Endothelial cell (in vitro differentiated cells): ENCODE measurements at regions not wholly inside any gene's neighbourhood (a gene's known extent, or its start where the extent isn't known, plus 50 kb on each side); places are given as distances from the start of the nearest gene placed in this dataset.

Experiments used
- DNase-seq: peaks from one replicate; pipeline ENCODE4 v3.0.0; 2021; ENCODE audit warnings: low spot score
- H3K27ac Mint-ChIP-seq: one replicate; pipeline ENCODE4 v1.8.0; 2021; ENCODE audit warnings: mixed read lengths, inconsistent platforms; ENCODE audit not compliant: unreplicated experiment
- H3K27me3 Mint-ChIP-seq: one replicate; pipeline ENCODE4 v1.8.0; 2021; ENCODE audit warnings: mild to moderate bottlenecking, moderate library complexity, mixed read lengths, inconsistent platforms; ENCODE audit not compliant: unreplicated experiment
- H3K36me3 Mint-ChIP-seq: one replicate; pipeline ENCODE4 v1.8.0; 2021; ENCODE audit warnings: mild to moderate bottlenecking, low read depth, mixed read lengths, inconsistent platforms; ENCODE audit not compliant: unreplicated experiment
- H3K4me1 Mint-ChIP-seq: one replicate; pipeline ENCODE4 v1.8.0; 2021; ENCODE audit warnings: mild to moderate bottlenecking, mixed read lengths, inconsistent platforms; ENCODE audit not compliant: unreplicated experiment
- H3K4me3 Mint-ChIP-seq: one replicate; pipeline ENCODE4 v1.8.0; 2021; ENCODE audit warnings: mild to moderate bottlenecking, mixed read lengths, inconsistent platforms; ENCODE audit not compliant: unreplicated experiment
- H3K9me3 Mint-ChIP-seq: one replicate; pipeline ENCODE4 v1.8.0; 2021; ENCODE audit warnings: mixed read lengths, inconsistent platforms; ENCODE audit not compliant: unreplicated experiment
- TF ChIP-seq, protein P1 (sequence below): fragments of 200-600 bp; sonication (generic); IDR thresholded peaks from one replicate; pipeline ENCODE4 v1.5.0; 2021; ENCODE audit warnings: antibody characterized with exemption; ENCODE audit not compliant: unreplicated experiment

DNA sequence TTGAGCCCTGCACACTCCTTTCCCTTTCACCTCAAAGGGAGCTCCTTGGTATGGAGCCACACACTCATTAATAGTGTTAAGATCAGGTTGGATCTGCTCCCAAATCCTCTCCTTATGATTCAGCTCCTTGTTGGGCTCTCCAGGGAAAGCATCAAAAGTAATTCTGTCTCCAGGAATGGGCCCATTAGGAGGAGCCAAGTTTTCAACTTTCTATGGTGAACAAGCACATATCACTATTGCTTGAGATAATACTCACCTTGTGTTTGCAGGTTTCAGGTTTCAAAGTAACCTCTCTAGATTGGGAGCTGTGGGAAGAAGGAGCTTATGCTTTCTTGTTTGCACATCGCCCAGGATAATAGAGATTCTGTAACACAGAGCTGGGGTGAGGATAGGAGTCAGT, 164.8 kb downstream of the TNFSF18 start:
- Mint-ChIP-seq H3K27me3 (peaks cover 3% of the 10 kb centered on the region), H3K36me3 (no peaks in the 10 kb centered on the region), H3K4me3 (no peak overlapping the region), H3K4me1 (peaks cover 9% of the 10 kb centered on the region), H3K9me3 (no peaks in the 10 kb centered on the region), H3K27ac (no peak overlapping the region)
- TF ChIP-seq, protein P1, sequence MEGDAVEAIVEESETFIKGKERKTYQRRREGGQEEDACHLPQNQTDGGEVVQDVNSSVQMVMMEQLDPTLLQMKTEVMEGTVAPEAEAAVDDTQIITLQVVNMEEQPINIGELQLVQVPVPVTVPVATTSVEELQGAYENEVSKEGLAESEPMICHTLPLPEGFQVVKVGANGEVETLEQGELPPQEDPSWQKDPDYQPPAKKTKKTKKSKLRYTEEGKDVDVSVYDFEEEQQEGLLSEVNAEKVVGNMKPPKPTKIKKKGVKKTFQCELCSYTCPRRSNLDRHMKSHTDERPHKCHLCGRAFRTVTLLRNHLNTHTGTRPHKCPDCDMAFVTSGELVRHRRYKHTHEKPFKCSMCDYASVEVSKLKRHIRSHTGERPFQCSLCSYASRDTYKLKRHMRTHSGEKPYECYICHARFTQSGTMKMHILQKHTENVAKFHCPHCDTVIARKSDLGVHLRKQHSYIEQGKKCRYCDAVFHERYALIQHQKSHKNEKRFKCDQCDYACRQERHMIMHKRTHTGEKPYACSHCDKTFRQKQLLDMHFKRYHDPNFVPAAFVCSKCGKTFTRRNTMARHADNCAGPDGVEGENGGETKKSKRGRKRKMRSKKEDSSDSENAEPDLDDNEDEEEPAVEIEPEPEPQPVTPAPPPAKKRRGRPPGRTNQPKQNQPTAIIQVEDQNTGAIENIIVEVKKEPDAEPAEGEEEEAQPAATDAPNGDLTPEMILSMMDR: no peak
- no peak for DNase-seq

DNA sequence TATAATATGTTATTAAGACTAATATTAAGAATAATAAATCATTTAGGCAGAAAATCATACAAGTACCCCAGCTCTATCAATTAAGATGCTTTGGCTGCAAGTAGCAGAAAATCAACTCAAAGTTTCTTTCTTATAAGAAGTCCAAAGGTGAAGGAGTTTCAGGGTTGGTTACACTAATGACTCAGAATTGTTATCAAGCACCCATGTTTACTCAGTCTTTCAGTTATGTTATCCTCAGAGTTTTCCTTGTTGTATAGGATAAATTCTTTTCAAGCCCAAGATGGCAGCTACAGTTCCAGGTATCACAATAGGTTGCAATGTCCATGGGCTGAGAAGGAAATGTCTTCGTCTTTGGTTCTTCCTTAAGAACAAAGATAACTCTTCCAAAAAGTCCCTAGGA, 163.6 kb downstream of the TNFSF18 start:
- Mint-ChIP-seq H3K36me3 (no peaks in the 10 kb centered on the region), H3K4me3 (no peak overlapping the region), H3K9me3 (no peaks in the 10 kb centered on the region), H3K27me3 (no peaks in the 10 kb centered on the region), H3K4me1 (peaks cover 6% of the 10 kb centered on the region), H3K27ac (no peak overlapping the region)
- TF ChIP-seq, protein P1: no peak
- no peak for DNase-seq

DNA sequence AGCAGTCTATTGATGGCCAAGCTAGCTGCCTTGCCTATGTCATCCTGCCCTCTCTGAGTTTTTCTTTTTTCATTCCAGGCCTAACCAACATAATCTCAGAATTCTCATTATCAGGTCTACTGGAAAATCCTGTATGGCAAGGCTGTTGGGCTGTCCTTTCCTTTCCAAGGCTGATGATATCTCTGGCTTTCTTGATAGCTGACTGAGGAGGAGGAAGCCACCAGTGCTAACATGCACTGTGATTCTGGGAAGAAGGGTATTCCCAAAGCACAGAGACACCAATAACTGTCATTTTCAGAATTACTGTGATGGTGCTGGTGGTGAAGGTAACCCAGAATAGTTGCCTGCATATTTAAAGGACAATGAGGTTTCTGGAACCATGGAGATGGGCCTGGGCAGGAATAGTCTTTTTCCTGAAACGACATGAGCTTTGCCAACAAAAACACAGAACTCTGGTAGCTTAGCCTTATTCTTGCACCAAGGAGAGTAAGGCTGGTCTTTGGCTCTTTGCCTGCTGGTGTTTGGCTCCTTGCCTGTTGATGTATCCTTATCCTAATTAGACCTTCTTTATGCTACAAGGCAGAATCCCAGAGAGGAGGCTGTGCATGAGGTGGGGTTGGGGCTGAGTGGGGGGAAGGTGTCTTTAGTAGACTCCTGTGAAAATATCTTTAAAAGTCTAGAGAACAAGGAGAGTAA, 157.4 kb downstream of the TNFSF18 start:
- no peak overlapping the region for H3K27ac Mint-ChIP-seq
- no peak for DNase-seq
- H3K36me3 Mint-ChIP-seq: no peaks in the 10 kb centered on the region
- H3K4me1 Mint-ChIP-seq: peaks cover 6% of the 10 kb centered on the region
- H3K9me3 Mint-ChIP-seq: no peaks in the 10 kb centered on the region
- peaks cover 1% of the 10 kb centered on the region for H3K27me3 Mint-ChIP-seq
- TF ChIP-seq, protein P1: no peak
- no peak overlapping the region for H3K4me3 Mint-ChIP-seq

DNA sequence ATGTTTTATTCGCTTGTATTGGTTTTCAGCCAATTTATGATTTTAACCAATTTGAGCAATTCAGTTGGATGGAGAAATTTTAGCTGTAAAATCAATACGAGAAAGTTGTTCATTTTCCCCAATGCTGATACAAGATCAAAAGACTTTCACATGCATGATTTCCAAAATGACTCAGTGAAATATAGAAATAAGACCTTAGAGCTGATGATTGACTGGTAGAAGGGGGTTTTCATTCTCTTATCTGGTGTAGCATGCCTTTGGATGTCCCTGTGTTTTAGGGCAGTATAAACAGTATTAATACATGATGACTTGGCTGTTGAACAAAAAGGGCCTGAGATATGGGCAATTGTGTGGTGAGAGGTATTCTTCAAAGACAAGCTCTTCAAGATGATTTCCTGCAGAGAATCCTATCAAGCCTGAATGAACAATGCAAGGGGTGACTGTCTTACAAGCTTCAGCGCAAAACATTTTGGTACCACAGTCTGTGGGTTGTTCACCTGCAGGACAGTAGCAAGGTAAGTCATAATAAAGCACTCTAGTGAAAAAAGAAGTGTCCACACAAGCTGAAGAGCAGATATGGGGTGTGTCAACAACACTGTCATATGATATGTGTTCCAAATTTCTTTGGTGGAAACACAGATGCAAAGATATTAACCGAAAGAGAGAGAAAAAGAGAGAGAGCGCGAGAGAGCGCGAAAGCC, 156.2 kb downstream of the TNFSF18 start:
- TF ChIP-seq, protein P1: no peak
- H3K36me3 Mint-ChIP-seq: no peaks in the 10 kb centered on the region
- no peak overlapping the region for H3K4me3 Mint-ChIP-seq
- no peaks in the 10 kb centered on the region for H3K9me3 Mint-ChIP-seq
- no peak overlapping the region for H3K27ac Mint-ChIP-seq
- no peak for DNase-seq
- peaks cover 2% of the 10 kb centered on the region for H3K27me3 Mint-ChIP-seq
- H3K4me1 Mint-ChIP-seq: peaks cover 6% of the 10 kb centered on the region

DNA sequence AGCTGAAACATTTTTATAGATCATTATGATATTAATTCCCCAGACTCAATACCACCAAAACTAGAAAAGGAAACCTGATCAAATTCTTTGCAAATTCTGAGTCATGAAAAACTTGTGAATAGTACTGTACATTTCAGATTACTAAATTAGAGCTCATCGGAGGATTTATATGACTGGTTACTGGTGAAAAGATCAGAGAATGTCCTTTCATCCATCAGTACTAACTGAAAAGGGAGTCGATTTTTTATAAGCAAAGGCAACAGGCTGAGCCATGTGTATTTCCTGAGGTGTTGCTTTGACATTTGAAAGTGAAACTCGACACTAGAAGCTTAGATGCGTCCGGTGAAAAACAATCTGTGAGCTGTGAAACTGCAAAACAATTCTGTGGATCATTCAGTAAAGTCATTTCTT, 155.7 kb downstream of the TNFSF18 start:
- Mint-ChIP-seq H3K36me3 (no peaks in the 10 kb centered on the region), H3K4me3 (no peak overlapping the region), H3K9me3 (no peaks in the 10 kb centered on the region), H3K27ac (no peak overlapping the region), H3K4me1 (peaks cover 6% of the 10 kb centered on the region), H3K27me3 (peaks cover 2% of the 10 kb centered on the region)
- no peak for DNase-seq
- TF ChIP-seq, protein P1: no peak
